ENCODE measurements at regions not wholly inside any gene's neighbourhood (a gene's known extent, or its start where the extent isn't known, plus 50 kb on each side); places are given as distances from the start of the nearest gene placed in this dataset.

DNA sequence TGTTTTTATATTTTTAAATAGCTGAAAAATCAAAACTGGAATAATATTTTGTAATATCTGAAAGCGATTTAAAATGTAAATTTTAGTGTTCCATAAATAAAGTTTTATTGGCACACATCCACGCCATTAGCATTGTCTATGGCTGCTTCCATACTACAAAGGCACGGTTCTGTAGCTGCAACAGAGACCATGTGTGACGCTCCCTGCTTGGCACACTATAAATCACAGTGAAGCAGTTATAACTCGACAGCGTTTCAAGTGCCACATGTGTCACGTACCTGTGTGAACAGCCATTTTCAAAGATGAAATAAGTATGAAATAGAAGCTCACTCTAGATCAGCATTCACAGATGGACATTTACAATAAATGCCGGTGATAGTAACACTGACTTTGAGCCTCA is 810.1 kb upstream of the WWC1 start:
- intact Hi-C loops (cut with DNase I): no loop called here
- DNase-seq (no peak), ATAC-seq (no peak)

DNA sequence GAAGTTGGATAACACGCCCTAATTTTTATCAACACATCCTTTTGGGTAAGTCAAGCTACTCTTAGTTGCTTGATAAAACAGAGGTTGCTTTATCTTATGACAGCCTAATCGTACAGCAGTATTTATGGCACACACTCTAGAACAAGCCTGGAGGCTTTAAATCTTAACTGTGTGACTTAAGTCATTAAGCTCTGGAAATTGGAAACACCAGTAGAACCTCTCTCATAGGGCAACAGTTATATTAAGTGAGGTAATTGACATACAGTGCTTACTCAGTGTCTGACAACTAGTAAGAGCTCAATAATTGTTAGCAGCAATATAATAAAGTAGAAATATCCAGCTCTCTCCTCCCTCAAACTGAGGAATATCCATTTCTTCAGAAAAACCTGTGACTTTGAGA is 808.9 kb upstream of the WWC1 start:
- DNase-seq (no peak), ATAC-seq (no peak)
- intact Hi-C loops (cut with DNase I): no loop called here

DNA sequence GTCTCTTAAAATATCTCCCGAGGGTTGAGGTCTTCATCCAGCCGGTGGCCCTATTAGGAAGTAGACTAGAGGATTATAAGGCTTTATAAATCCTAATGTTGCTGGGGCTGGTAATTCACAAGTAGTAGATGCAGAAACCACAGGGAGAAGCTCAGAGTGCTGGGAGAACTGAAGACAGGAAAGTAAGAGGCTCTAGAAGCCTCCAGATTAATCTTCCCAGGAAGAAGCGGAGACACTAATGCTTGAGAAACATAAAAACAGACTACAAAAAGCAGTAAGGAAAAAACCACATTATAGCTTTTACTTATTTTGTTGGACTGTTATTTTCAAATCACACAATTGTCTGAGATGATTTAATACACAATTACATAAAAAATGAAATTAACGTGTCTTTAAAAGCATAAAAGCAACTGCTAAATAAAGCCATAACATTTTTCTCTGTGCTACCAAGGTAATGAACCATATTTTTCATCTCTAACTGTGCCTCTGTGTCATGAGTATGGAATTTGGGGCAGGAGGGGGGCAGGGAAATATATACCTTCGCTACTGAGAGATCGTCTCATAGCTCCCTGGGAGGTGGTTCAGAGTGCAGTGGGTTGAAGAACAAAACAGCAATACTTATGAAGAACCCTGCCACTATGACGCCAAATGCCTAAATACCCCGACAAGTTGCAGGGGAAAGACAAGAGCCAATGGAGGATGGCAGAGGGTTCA is 806.2 kb upstream of the WWC1 start:
- intact Hi-C loops (cut with DNase I): no loop called here
- ATAC-seq (no peak), DNase-seq (no peak)

DNA sequence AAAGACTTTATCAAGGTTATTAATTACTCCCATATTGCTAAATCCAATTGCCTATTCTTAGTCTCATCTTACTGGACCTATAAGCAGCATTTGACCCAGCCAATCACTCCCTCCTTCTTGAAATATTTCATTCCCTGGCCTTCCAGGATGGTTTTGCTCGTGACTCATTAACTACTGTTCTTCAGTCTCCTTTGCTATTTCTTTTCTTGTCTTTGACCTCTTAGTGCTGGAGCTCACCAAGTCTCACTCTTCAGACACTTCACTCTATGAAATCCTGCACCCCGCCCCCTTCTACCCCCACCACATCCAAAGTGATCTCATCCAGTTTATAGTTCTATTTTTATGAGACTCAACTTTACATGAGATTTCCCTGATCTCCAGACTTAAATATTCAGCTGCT is 803.1 kb upstream of the WWC1 start:
- ATAC-seq: no peak
- intact Hi-C loops (cut with DNase I): no loop called here
- DNase-seq: no peak

DNA sequence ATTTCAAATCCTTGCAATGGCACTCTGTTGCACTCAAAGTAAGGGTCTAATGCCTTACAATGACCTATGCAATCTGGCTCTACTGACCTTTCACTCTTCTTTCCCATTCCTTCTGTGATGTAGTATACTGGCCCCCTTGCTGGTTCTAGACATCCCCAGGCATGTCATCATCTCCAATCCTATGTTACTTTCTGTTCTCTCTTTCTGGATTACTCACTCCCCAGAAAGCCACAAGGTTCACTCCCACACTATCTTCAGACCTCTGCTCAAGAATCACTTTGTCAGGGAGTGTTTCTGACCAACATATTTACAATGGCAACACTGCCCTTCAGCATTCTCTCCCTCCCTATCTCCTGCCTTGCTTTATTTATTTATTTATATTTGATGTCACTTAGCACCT is 802.2 kb upstream of the WWC1 start:
- no peak for ATAC-seq

DNA sequence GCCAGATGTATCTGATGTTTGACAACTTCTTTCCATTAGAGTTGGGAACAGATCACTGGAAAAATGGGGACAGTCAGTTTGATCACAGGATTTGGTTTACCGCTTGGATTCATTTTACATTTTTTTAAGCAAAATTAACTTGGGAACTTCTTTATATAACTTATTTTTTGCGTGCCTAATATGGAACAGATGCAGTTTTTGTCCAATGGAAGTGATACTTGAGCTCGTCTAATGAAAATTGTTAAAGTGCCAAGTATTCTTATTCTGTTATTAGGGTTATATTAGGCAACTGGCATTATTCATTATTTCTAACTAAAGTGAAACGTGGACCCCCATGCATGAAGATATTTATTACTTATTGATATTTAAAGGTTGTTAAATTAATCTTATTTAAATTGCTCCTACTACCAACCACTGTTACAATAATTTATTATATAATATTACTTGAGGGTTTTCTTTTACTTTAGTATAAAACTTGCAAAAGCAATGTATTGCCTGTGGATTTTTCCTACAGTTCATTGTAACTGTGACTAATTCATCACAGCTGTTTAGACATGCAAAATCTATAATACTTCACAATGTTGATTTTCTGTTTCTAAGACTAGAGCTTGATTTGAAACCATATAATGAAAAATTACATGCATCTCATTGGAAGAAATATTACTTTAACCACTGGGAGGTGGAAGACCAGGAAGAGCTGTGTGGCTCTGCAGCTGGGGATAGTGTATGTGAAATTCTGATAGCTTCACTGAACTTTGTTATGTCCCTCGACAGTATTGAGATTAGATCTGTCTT is 787.3 kb upstream of the WWC1 start:
- DNase-seq: no peak
- intact Hi-C loops (cut with DNase I): no loop called here
- no peak for ATAC-seq

More for the DNA sequence above, 802.2 kb upstream of the WWC1 start:
- no peak for DNase-seq
- intact Hi-C loops (cut with DNase I): no loop called here

DNA sequence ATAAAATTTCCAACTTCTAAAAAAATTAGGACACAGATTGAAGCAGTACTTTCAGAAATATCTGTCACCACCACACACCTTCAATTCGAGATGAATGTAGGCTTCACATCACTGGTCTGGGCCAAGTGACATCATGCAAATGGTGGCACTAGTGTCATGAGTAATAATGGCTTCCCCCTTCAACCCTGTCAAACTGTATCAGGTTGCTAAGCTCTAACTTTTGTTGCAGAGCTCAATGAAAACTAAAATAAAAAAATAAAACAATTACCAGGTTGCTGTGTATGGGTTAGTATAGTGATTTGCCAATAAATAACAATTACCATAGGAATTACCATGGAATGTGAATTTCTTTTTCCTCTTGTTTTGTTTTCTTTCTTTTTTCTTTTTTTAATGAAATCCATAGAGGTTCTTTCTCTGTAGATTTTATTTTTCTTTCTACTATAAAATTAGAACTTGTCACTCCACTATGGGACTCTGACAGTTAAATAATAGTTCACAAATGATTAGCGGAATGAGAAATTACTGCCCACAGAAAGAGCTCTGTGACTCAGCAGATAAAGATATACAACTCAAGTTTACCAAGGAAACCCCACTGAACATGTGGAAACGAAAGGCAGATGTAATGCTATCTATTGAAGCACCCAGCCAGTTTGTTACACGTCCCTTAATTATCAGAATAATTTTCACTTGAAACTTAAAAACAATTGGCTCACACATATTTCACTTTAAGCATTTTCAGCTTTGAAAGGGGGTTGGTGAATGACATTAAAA is 783.8 kb upstream of the WWC1 start:
- no peak for DNase-seq
- intact Hi-C loops (cut with DNase I): no loop called here

DNA sequence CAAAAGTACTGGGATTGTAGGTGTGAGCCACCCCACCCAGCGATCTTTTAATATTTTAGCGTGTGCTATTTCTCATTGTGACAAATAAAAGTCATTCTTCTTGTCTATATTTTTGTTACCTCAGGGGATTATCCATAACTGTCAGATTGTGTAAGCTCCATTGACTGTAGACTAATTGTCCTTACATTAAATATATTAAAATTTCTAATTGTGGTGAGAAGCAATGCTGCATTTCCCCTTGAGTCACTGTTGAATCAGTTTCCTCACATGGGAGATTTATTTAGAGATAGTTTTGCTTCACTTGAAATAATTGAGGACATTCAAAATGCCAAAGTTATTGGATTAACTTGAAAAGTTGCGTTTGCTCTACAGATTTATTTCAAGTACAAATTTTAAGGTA is 782.4 kb upstream of the WWC1 start:
- intact Hi-C loops (cut with DNase I): no loop called here
- DNase-seq (no peak), ATAC-seq (no peak)

More for the DNA sequence above, 783.8 kb upstream of the WWC1 start:
- no peak for ATAC-seq

DNA sequence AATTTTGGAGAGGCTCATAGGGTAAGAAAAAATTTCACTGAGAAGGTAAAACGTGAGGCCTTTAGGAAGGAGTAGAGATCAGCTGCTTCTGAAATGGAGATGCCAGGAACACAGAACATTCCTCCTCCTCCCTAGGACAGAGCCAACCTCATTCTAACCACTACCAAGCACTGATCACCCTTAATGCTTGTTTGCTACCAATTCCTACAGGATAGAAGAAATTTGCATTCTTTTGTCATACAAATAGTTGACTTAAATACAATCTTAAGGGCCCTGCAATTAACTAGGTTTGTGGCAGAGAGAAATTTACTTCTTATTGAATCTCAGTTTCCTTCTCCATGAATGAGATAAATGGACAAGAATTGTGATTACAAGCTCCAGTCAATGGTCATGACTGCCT is 780.2 kb upstream of the WWC1 start:
- intact Hi-C loops (cut with DNase I): no loop called here

DNA sequence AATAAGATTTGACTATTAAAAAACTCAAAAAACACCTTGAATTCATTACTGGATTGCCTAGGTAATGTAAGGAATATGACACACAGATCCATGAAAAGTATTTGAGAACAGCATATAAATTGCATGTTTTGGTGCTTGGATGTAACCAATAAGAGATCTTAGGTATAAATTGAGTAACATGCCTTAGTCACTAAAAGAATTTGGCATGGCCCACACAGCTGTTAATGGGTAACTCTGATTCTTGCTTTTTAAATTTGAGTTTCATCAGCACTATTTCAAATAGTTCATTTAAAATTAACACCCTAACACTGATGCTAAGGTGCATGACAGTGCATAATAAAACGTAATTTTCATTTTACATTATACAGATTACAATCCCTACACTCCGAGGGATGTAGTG is 779.3 kb upstream of the WWC1 start:
- no peak for ATAC-seq
- no peak for DNase-seq
- intact Hi-C loops (cut with DNase I): no loop called here

More for the DNA sequence above, 780.2 kb upstream of the WWC1 start:
- ATAC-seq: no peak
- no peak for DNase-seq

DNA sequence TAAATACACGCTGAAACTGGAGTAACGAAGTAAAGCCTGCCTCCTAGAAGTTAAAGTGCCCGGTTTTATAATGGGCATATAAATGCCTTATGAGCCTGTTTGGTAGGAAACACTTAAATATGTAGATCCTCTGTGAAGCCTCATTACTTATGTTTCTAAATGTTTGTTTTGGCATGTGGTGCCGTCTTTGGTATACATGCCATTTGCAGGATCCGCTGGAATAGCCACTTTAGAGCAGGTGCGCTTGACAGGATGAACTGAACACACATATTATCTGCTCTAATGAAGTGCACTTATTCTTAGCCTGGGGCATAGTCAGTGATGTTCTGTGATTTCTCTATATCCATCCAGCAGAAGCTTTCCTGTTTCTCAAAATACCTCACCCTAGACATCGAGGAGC is 778.1 kb upstream of the WWC1 start:
- DNase-seq: no peak
- intact Hi-C loops (cut with DNase I): no loop called here
- no peak for ATAC-seq

DNA sequence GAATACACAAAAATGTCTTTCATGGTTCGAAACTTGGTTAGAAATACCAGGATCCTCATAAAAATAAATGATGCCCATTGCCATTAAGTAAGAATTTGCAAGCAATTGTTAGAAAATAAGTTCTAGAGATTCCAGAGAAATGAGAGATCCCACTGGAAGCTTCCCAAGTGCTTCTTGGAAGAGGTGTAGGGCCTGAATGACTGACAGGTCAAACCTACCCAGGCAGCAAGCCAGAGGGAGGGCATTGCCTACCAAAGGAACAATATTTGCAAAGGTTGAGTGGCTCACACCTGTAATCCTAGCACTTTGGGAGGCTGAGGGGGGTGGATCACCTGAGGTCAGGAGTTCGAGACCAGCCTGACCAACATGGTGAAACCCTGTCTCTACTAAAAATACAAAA is 777.0 kb upstream of the WWC1 start:
- ATAC-seq (no peak), DNase-seq (no peak)
- intact Hi-C loops (cut with DNase I): no loop called here

DNA sequence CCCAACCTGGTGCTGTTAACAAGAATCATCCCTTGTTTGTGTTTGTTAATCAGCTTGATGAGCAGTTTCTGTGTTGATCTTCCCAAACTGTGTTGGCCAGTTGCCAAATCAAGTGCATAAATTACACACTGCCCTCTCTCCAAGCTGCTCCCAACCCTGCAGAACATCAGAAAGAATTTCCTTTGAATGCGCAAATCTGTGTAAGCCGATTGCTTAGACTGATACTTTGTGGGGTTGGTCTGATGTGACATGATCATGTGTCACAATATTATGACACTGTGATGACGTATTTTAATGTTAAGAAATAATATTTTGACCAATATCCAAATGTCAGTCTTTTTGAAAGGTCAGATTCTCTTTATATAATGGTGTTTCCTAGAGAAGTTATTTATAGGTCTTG is 766.4 kb upstream of the WWC1 start:
- no peak for ATAC-seq
- intact Hi-C loops (cut with DNase I): no loop called here
- no peak for DNase-seq

DNA sequence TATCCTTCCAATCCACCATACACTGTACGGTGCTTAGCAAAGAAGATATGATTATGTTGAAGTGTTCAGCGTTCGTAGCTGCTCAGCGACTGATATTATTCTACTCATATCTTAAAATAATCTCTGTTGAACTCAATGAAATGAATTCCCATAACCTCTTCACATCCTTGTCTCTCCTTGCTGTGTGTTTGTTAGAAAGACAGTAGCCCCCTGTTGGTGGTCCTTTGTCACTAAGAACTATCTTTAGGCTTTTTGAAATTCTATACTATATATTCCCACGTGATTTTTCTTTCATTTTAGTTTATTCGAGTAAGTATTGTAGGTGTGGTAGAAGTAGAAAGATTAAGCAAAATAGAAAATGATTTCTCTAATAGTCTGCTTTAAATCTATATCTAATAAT is 762.8 kb upstream of the WWC1 start:
- no peak for ATAC-seq
- DNase-seq: no peak
- intact Hi-C loops (cut with DNase I): no loop called here

DNA sequence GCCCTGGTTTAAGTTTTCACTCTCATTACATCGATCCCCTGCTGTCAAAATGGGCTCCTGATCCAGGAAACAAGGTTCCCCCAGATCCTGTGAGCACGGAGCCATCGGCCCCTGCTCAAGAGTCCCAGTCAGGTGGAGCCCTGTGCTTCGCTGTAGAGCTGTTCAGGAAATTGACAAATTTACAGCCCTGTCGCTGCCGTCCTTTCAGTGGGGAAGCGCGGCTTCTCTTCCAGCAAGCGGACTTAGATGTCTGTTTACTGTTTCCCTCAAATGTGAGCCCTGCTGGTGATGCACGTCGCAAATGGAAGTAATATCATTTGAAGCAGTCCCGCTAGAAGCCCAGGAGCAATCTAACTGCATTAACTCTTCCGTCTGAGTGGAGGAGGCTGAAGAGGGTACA is 760.9 kb upstream of the WWC1 start:
- no peak for DNase-seq
- intact Hi-C loops (cut with DNase I): no loop called here
- ATAC-seq: no peak

DNA sequence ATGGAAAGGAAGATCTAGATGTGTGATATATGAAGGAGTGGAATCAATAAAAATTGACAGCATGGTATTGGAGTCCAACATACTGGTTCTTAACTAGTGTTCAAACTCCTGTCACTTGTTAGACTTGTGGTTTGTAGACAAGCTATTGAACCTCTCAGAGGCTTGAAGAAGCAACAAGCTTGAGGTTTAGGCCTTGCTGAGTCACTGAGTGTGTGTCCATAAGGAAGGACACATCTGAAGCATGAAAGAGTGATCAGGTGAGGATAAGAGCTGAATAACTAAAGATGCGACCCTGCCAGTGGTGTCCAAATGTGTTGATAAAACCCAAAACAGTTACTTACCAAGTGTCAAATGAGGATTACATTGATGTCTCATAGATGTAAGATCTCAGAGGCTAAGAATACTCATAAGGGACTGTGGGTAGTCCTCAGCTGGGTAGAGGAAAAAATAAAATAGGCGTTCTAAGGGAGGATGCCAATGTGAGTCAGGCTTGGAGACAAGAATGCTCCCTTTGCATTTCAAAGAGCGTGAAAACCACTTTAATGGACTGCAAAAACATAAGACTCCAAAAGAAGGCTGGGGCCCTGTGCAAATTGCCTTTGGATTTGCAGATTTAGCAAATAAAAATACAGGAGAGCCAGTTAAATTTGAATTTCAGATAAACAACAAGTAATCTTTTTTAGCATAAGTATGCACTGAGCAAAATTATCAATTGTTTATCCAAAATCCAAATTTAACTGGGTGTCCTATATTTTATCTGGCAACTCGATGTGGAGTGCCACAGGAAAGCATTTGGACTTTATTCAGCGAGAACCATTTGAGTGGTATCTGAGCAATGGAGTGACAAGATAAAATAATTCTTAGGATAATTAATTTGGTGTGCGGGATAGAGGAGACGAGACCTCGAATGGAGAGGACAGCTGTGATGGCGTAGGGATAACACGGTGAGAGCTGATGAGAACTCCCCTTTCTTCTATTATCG is 757.3 kb upstream of the WWC1 start:
- no peak for DNase-seq
- no peak for ATAC-seq
- intact Hi-C loops (cut with DNase I): no loop called here

DNA sequence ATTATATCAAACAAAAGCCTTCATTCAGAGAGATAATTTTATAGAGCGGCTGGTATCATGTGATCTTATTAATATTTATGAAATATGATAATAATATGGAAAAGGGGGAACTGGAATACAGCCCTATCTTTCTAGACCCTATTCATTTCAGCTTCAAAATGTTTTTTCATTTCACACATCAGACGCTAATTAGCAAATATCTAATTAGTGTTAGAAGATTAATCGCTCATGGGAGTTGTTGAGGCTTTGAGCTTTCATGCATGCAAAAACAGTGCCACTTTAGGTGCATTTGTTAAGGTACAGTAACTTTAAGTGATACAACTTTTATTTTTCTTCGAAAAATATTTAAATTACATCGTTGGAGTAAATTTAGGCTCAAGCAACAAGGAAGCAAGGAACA is 751.7 kb upstream of the WWC1 start:
- DNase-seq (no peak), ATAC-seq (no peak)
- intact Hi-C loops (cut with DNase I): no loop called here

DNA sequence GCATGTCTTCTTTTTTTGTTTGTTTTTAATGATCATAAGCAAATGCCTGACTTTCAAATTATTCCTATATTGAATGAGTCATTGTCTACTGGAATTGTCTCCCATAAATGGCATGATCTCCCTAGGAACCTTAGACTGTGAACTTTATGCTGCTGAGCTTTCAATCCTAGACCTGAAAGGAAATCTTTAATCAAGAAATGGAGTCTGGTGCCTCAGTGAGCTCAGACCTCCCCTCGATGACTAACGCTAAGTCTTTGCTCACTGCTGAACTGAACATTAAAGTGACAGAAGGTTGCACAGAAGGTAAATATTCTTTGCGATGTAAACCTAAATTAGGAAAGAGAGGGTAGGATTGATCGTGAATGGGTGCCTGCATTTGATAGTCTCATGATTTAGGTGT is 745.2 kb upstream of the WWC1 start:
- no peak for DNase-seq
- no peak for ATAC-seq
- intact Hi-C loops (cut with DNase I): no loop called here

DNA sequence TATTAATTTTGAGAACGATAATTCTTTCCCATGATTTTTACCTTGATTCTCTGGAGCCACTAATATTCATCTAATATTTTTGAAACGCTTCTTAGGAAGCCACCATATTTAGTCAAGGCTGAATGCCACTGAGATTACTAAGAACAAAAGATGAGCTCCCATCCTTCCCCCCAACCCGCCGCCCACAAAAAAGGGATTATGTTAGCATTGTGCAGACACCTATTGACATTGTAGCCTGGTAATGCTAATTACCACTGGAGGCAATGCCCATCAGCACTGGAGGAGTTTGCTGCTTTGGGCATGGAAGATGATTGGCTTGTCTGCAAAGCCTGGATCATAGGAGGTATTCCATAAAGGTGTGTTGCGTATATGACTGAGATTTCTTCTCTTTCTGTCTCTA is 739.1 kb upstream of the WWC1 start:
- no peak for DNase-seq
- intact Hi-C loops (cut with DNase I): no loop called here
- no peak for ATAC-seq

Measured in left cardiac atrium (tissue), 4 donors.